ENCODE measurements at regions not wholly inside any gene's neighbourhood (a gene's known extent, or its start where the extent isn't known, plus 50 kb on each side); places are given as distances from the start of the nearest gene placed in this dataset.

DNA sequence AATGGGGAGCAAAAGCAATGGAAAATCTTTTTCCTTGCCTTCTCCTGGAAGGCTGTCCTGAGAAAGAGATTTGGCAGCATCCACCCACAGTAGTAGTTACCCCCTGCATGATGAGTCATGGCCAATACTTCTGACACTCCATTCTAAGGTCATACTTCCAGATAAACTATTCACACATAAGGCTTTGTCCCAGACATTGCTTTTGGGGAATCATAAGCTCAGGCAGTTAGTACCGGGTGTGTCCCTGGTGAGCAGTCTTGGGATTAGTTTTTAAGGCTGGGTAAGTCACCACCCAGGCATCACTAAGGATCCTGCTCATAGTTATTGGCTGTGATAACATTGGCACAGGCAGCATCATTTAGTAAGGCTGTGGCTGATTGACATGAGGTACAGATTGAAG is 160.6 kb upstream of the GGTLC1 start:
- Histone ChIP-seq H3K27ac (no peak overlapping the region), H3K36me3 (no peaks in the 10 kb centered on the region), H3K27me3 (no peaks in the 10 kb centered on the region), H3K9me3 (no peaks in the 10 kb centered on the region), H3K4me1 (ENCODE audit: insufficient read depth) (no peaks in the 10 kb centered on the region), H3K4me3 (no peak overlapping the region)
- no peak for DNase-seq
- WGBS, 3 donors = 84 to 89% (median 86%) methylated on average over 1 of the region's 1 CpG
- intact Hi-C loops (cut with DNase I) = no loop called here
- TF ChIP-seq POLR2A (IDR thresholded peaks at IDR 0.05) (no peak), EP300 (IDR thresholded peaks at IDR 0.05) (no peak)
- TF ChIP-seq, protein P1, sequence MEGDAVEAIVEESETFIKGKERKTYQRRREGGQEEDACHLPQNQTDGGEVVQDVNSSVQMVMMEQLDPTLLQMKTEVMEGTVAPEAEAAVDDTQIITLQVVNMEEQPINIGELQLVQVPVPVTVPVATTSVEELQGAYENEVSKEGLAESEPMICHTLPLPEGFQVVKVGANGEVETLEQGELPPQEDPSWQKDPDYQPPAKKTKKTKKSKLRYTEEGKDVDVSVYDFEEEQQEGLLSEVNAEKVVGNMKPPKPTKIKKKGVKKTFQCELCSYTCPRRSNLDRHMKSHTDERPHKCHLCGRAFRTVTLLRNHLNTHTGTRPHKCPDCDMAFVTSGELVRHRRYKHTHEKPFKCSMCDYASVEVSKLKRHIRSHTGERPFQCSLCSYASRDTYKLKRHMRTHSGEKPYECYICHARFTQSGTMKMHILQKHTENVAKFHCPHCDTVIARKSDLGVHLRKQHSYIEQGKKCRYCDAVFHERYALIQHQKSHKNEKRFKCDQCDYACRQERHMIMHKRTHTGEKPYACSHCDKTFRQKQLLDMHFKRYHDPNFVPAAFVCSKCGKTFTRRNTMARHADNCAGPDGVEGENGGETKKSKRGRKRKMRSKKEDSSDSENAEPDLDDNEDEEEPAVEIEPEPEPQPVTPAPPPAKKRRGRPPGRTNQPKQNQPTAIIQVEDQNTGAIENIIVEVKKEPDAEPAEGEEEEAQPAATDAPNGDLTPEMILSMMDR (IDR thresholded peaks at IDR 0.05) = no peak

DNA sequence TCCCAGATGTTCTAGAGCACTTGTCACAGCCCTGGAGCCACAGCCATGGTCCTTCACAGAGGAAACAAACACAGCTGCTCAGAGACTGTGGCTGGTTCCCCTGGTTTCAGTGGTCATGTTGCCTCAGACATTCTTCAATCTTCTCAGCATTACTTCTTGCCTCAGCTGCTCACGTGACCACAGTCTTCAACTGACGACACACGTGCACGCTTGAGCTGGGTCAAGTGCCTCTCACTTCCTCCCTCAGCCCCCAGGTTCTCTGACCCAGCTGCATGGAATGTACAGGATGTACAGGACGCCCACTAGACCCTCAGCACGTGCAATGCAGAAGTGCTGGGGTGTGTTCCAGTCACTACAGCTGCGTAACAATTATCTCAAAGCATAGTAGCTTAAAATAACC is 159.8 kb upstream of the GGTLC1 start:
- TF ChIP-seq, protein P1 (IDR thresholded peaks at IDR 0.05) = no peak
- TF ChIP-seq EP300 (IDR thresholded peaks at IDR 0.05) = no peak
- no peak for TF ChIP-seq POLR2A (IDR thresholded peaks at IDR 0.05)
- WGBS, 3 donors = 78 to 93% (median 80%) methylated on average over 7 of the region's 7 CpGs

DNA sequence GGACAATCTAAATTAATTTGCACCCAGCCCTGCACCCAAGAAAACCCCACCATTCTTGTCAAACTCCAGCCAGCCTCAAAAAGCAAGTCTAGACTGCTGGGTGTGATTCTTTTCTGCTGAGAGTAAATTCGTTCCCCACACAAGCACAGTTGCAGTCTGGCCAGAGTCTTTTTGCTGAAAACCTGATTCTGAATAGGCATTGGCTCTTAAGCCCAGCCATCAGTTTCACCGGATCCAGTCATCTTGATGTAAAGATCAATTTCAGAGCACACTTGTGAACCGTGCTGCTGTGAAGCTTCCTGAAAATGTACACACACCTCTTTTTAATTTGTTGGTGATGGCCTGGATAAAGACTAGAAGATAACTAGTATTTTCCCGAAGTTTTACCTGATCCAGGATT is 159.4 kb upstream of the GGTLC1 start:
- Histone ChIP-seq H3K36me3 (no peaks in the 10 kb centered on the region), H3K4me3 (no peak overlapping the region), H3K27me3 (no peaks in the 10 kb centered on the region), H3K9me3 (no peaks in the 10 kb centered on the region), H3K4me1 (ENCODE audit: insufficient read depth) (no peaks in the 10 kb centered on the region), H3K27ac (no peak overlapping the region)
- intact Hi-C loops (cut with DNase I) = no loop called here
- no peak for DNase-seq
- TF ChIP-seq, protein P1 (IDR thresholded peaks at IDR 0.05) = no peak
- TF ChIP-seq EP300 (IDR thresholded peaks at IDR 0.05) (no peak), POLR2A (IDR thresholded peaks at IDR 0.05) (no peak)
- WGBS, 3 donors = 74 to 81% (median 77%) methylated on average over 4 of the region's 4 CpGs

More for the DNA sequence above, 159.8 kb upstream of the GGTLC1 start:
- H3K4me1 ChIP-seq (ENCODE audit: insufficient read depth) = no peaks in the 10 kb centered on the region
- DNase-seq = no peak
- no peaks in the 10 kb centered on the region for H3K9me3 ChIP-seq
- H3K27me3 ChIP-seq = no peaks in the 10 kb centered on the region
- no peaks in the 10 kb centered on the region for H3K36me3 ChIP-seq
- H3K27ac ChIP-seq = no peak overlapping the region
- intact Hi-C loops (cut with DNase I) = no loop called here
- no peak overlapping the region for H3K4me3 ChIP-seq

DNA sequence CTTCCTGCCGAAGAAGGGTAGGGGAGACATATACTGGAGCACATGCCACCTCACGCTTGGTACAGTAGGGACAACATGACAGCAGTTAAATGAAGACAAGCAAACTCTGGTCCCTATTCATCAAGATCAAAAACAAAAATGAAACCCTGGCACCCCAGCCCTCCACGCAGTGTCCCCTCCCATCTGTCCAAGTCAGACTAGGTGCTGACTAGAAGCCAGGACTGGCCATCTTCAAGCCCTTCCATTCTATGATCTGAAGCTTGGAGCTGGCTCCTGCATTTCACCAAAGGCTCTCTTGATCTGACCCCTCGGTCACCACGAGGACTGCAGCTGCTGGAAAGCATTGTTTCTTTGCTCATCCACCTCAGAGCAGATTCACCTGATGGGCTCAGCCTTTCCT is 158.9 kb upstream of the GGTLC1 start:
- H3K4me3 ChIP-seq = no peak overlapping the region
- no peaks in the 10 kb centered on the region for H3K27me3 ChIP-seq
- no peak for DNase-seq
- intact Hi-C loops (cut with DNase I) = no loop called here
- WGBS, 3 donors = 78 to 82% (median 79%) methylated on average over 5 of the region's 5 CpGs
- no peaks in the 10 kb centered on the region for H3K9me3 ChIP-seq
- no peak overlapping the region for H3K27ac ChIP-seq
- no peaks in the 10 kb centered on the region for H3K36me3 ChIP-seq
- TF ChIP-seq, protein P1 (IDR thresholded peaks at IDR 0.05) = no peak
- TF ChIP-seq POLR2A (IDR thresholded peaks at IDR 0.05) = no peak
- no peak for TF ChIP-seq EP300 (IDR thresholded peaks at IDR 0.05)
- H3K4me1 ChIP-seq (ENCODE audit: insufficient read depth) = no peaks in the 10 kb centered on the region

DNA sequence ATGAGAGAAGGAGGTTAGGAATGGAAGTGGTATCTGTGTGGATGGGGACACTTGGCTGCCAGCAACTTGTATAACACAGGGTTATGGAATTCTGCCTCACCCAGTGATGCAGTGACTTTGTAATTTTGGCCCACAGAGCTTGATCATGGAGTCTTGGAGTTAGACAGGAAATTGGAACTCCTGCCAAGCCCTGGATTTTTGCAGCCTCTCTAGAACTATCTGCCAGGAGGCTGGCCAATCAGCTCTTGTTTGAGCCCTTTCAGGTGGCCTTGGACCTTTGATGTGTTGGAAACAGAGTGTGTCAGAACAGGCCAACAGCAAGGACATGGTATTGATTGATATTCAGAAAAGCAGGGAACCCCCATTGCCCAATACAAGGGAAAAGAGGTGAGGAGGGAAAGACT is 157.7 kb upstream of the GGTLC1 start:
- TF ChIP-seq EP300 (IDR thresholded peaks at IDR 0.05) (no peak), POLR2A (IDR thresholded peaks at IDR 0.05) (no peak)
- TF ChIP-seq, protein P1 (IDR thresholded peaks at IDR 0.05) = no peak
- no peak overlapping the region for H3K4me3 ChIP-seq
- intact Hi-C loops (cut with DNase I) = no loop called here
- H3K4me1 ChIP-seq (ENCODE audit: insufficient read depth) = no peaks in the 10 kb centered on the region
- no peaks in the 10 kb centered on the region for H3K36me3 ChIP-seq
- H3K27me3 ChIP-seq = no peaks in the 10 kb centered on the region
- no peaks in the 10 kb centered on the region for H3K9me3 ChIP-seq
- no peak overlapping the region for H3K27ac ChIP-seq
- DNase-seq = no peak
